ENCODE measurements at regions not wholly inside any gene's neighbourhood (a gene's known extent, or its start where the extent isn't known, plus 50 kb on each side); places are given as distances from the start of the nearest gene placed in this dataset.
"Not testable (repeated sequence)": the region's sequence is repeated elsewhere in the genome, so short reads cannot be mapped to it uniquely, and the experiment has no call there.

DNA sequence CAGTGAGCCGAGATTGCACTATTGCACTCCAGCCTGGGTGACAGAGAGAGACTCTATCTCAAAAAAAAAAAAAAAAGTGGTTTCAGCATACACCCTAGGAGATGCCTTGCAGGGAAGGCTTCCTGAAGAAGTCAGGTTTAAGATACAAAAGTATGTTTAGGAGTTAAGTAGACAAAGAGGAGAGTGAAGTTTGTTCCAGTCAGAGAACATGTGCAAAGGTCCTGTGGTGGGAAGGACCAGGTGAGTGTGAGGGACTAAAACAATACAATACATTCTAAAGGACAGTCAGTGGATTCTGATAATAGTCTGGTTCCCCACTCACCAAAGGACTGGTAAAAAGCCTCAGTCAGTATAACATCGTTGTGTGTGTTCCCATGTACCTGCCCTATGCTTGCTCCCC lies 299.3 kb downstream of the HIVEP2 start:
- H3K36me3 ChIP-seq (ENCODE audit: control insufficient read depth, insufficient read depth, low read length), result no peaks in the 10 kb centered on the region
- ChIA-PET CTCF (interaction anchor here (1.0 kb wide), 1 partner anchor 157 kb away, joined by 6 read pairs; no protein-coding TSS in a partner anchor), POLR2A (no interaction called here)
- no peak for DNase-seq (ENCODE audit: low read depth)
- no peak overlapping the region for H3K4me3 ChIP-seq (ENCODE audit: low read depth, low read length)
- peaks cover 4% of the 10 kb centered on the region; the same call in 1 of the 2 replicates for H3K27me3 ChIP-seq (ENCODE audit: control insufficient read depth, insufficient read depth, low read length)
- TF ChIP-seq, protein P1, sequence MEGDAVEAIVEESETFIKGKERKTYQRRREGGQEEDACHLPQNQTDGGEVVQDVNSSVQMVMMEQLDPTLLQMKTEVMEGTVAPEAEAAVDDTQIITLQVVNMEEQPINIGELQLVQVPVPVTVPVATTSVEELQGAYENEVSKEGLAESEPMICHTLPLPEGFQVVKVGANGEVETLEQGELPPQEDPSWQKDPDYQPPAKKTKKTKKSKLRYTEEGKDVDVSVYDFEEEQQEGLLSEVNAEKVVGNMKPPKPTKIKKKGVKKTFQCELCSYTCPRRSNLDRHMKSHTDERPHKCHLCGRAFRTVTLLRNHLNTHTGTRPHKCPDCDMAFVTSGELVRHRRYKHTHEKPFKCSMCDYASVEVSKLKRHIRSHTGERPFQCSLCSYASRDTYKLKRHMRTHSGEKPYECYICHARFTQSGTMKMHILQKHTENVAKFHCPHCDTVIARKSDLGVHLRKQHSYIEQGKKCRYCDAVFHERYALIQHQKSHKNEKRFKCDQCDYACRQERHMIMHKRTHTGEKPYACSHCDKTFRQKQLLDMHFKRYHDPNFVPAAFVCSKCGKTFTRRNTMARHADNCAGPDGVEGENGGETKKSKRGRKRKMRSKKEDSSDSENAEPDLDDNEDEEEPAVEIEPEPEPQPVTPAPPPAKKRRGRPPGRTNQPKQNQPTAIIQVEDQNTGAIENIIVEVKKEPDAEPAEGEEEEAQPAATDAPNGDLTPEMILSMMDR (IDR thresholded peaks at IDR 0.05; ENCODE audit: insufficient read depth, low read depth, low read length), result no peak

DNA sequence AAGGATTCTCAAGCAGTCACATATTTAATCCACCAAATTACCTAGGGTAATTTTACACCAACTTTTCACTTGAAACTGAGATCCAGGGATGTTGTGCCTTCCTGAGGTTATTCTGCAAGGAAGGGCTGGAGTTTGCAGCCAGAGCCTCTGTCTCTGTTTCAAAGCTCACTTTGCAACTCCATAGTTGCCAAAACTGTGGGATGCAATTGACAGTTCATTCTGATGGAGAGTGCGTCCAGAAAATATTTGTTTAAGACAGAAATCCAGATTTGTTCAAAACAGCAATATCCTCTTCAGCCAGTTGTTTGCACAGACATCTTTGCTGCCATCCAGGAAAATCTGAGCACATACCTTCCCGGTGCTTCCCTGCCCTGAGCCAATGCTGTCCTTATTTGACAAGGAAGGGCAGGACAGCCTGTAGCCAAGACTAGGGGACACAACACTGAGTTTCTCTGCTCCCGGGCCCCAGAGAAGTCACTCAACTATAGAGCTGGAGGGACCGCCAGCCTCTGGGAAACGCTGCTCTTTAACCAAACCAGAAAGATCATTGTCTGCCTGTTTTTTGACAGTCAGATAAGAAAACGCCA lies 297.4 kb downstream of the HIVEP2 start:
- no peak overlapping the region for H3K4me3 ChIP-seq (ENCODE audit: low read depth, low read length)

DNA sequence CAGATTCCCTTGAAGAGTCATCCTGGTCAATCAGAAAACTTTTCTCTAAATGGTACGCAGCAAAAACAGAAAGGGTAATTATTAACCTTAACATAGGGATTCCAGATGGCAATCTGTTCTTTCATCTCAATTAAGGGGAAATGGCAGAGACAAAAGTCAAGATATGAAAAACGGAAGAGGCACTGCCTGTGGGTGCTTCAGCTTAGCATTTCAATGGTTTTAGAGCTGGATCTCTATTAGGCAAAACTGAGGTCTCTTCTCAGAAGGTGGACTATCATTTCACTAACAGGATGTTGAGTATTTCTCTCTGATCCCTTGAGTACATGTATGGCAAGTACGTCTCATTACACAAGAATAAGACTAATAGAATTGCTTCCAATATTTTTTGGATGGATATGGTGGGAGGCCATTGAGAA lies 296.9 kb downstream of the HIVEP2 start:
- TF ChIP-seq, protein P1 (IDR thresholded peaks at IDR 0.05; ENCODE audit: insufficient read depth, low read depth, low read length), result no peak
- Histone ChIP-seq H3K27me3 (ENCODE audit: control insufficient read depth, insufficient read depth, low read length) (peaks cover 4% of the 10 kb centered on the region; the same call in 1 of the 2 replicates), H3K36me3 (ENCODE audit: control insufficient read depth, insufficient read depth, low read length) (no peaks in the 10 kb centered on the region), H3K4me3 (ENCODE audit: low read depth, low read length) (no peak overlapping the region)
- ChIA-PET CTCF (no interaction called here), POLR2A (no interaction called here)
- DNase-seq (ENCODE audit: low read depth), result no peak

More for the DNA sequence above, 297.4 kb downstream of the HIVEP2 start:
- peaks cover 4% of the 10 kb centered on the region; the same call in 1 of the 2 replicates for H3K27me3 ChIP-seq (ENCODE audit: control insufficient read depth, insufficient read depth, low read length)
- no peak for DNase-seq (ENCODE audit: low read depth)
- TF ChIP-seq, protein P1 (IDR thresholded peaks at IDR 0.05; ENCODE audit: insufficient read depth, low read depth, low read length), result no peak
- ChIA-PET CTCF (no interaction called here), POLR2A (no interaction called here)
- no peaks in the 10 kb centered on the region for H3K36me3 ChIP-seq (ENCODE audit: control insufficient read depth, insufficient read depth, low read length)

DNA sequence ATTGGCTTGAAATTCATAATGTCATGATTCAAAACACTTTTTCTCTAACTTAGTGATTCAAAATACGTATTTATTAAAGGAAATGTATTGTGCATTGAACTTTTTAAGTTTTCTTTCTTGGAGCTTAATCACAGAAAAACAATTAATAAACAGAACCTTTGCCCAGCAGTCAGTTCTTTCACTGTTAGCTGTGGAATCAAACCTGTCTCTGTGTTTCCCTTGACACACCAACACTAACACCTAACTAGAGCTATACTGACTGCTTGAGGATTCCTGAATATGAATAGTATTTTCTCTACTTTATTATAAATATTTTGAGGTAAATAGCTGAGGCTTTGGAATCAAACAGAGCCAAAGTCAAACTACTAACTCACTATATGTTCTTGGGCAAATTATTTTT lies 296.4 kb downstream of the HIVEP2 start:
- ChIA-PET POLR2A (no interaction called here), CTCF (no interaction called here)
- DNase-seq (ENCODE audit: low read depth), result no peak

DNA sequence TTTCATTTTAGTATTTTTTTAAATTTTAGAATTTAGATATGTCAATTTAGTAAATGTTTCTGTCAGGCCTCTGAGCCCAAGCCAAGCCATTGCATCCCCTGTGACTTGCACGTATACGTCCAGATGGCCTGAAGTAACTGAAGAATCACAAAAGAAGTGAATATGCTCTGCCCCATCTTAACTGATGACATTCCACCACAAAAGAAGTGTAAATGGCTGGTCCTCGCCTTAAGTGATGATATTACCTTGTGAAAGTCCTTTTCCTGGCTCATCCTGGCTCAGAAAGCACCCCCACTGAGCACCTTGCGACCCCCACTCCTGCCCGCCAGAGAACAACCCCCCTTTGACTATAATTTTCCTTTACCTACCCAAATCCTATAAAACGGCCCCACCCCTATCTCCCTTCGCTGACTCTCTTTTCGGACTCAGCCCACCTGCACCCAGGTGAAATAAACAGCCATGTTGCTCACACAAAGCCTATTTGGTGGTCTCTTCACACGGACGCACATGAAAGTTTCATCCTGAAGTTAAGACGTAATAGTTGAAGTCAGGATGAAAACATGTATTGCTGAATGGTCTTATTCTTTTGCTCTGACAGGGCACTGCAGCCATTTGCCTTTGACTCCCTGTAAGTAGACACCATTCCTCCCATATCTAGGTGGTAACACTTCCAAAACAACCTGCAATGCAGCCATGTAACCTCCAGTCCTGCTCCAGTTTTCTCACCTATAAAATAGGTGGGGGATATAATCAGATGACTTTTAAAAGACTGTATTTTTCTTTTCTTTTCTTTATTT lies 295.3 kb downstream of the HIVEP2 start:
- H3K4me3 ChIP-seq (ENCODE audit: low read depth, low read length); DNase-seq (ENCODE audit: low read depth); H3K36me3 ChIP-seq (ENCODE audit: control insufficient read depth, insufficient read depth, low read length); POLR2A ChIA-PET; H3K27me3 ChIP-seq (ENCODE audit: control insufficient read depth, insufficient read depth, low read length): not testable (repeated sequence)
- CTCF ChIA-PET, result interaction anchor here (0.6 kb wide), 1 partner anchor 24 kb away, joined by 3 read pairs; no protein-coding TSS in a partner anchor

More for the DNA sequence above, 296.4 kb downstream of the HIVEP2 start:
- Histone ChIP-seq H3K36me3 (ENCODE audit: control insufficient read depth, insufficient read depth, low read length) (no peaks in the 10 kb centered on the region), H3K27me3 (ENCODE audit: control insufficient read depth, insufficient read depth, low read length) (peaks cover 4% of the 10 kb centered on the region; the same call in 1 of the 2 replicates), H3K4me3 (ENCODE audit: low read depth, low read length) (no peak overlapping the region)
- TF ChIP-seq, protein P1 (IDR thresholded peaks at IDR 0.05; ENCODE audit: insufficient read depth, low read depth, low read length), result no peak
